Naive thymus-derived CD4-positive, alpha-beta T cell (primary cell): ENCODE measurements at regions not wholly inside any gene's neighbourhood (a gene's known extent, or its start where the extent isn't known, plus 50 kb on each side); places are given as distances from the start of the nearest gene placed in this dataset.

ENCODE experiments used
- ATAC-seq: fragments of 150-1000 bp; cut with Tn5 transposase; 2 replicates; pipeline ENCODE4 v1.10.0; 2021; ENCODE audit warnings: mild to moderate bottlenecking, moderate library complexity
- CTCF ChIA-PET: fragments of 350-600 bp; sonication (Branson Sonifier 250); formaldehyde crosslinking; loops from one replicate; lab custom pipeline; 2021; ENCODE audit warnings: antibody characterized with exemption; lab: Charles Lee
- POLR2A ChIA-PET: fragments of 350-600 bp; sonication (Branson Sonifier 250); formaldehyde crosslinking; loops from one replicate; lab custom pipeline; 2021; ENCODE audit warnings: antibody characterized with exemption, inconsistent platforms; lab: Charles Lee
- DNase-seq, 9 donors: peaks; one replicate each; pipeline versions ENCODE4 v3.0.0 to v3.0.0-alpha.2; 2020 to 2022; ENCODE audit warnings: mixed read lengths in 1 of 9
- H3K27ac ChIP-seq: one replicate; pipeline ENCODE4 v1.7.0; 2013; ENCODE audit warnings: mild to moderate bottlenecking, low read depth, low read length, moderate library complexity
- H3K27me3 ChIP-seq, 2 donors: one replicate each; pipeline ENCODE4 v1.7.0; 2013; ENCODE audit warnings: low read length in 2 of 2, mild to moderate bottlenecking in 2 of 2, moderate library complexity in 2 of 2; ENCODE audit not compliant: control insufficient read depth in 2 of 2, insufficient read depth in 2 of 2
- H3K36me3 ChIP-seq, 3 experiments: 1 replicate in 2 of 3; 2 replicates in 1 of 3; pipeline ENCODE4 v1.7.0; 2013; ENCODE audit warnings: low read length in 3 of 3, mild to moderate bottlenecking in 3 of 3, moderate library complexity in 1 of 3; ENCODE audit not compliant: insufficient read depth in 3 of 3, control insufficient read depth in 2 of 3
- H3K4me1 ChIP-seq, 2 donors: one replicate each; pipeline ENCODE4 v1.7.0; 2013; ENCODE audit warnings: low read length in 2 of 2, mild to moderate bottlenecking in 2 of 2, moderate library complexity in 1 of 2; ENCODE audit not compliant: control insufficient read depth in 2 of 2, insufficient read depth in 2 of 2
- H3K4me3 ChIP-seq: 2 replicates; pipeline ENCODE4 v1.7.0; 2013; ENCODE audit warnings: mild to moderate bottlenecking, low read length
- H3K9me3 ChIP-seq, 3 experiments: 1 replicate in 2 of 3; 2 replicates in 1 of 3; pipeline ENCODE4 v1.7.0; 2013; ENCODE audit warnings: low read length in 3 of 3; ENCODE audit not compliant: control insufficient read depth in 2 of 3
- H3K27ac Mint-ChIP-seq, 9 donors: one replicate each; pipeline ENCODE4 v1.8.0; 2020 to 2022; ENCODE audit warnings: mixed read lengths in 9 of 9, mild to moderate bottlenecking in 8 of 9, moderate library complexity in 5 of 9, inconsistent platforms in 2 of 9
- H3K27me3 Mint-ChIP-seq, 5 donors: one replicate each; pipeline ENCODE4 v1.8.0; 2021 to 2022; ENCODE audit warnings: mixed read lengths in 5 of 5, mild to moderate bottlenecking in 1 of 5
- H3K36me3 Mint-ChIP-seq, 5 donors: one replicate each; pipeline ENCODE4 v1.8.0; 2020 to 2022; ENCODE audit warnings: mixed read lengths in 5 of 5, mild to moderate bottlenecking in 3 of 5, inconsistent platforms in 1 of 5
- H3K4me1 Mint-ChIP-seq, 7 donors: one replicate each; pipeline ENCODE4 v1.8.0; 2020 to 2022; ENCODE audit warnings: mixed read lengths in 7 of 7, mild to moderate bottlenecking in 3 of 7, inconsistent platforms in 1 of 7
- H3K4me3 Mint-ChIP-seq, 10 donors: one replicate each; pipeline ENCODE4 v1.8.0; 2020 to 2022; ENCODE audit warnings: mild to moderate bottlenecking in 10 of 10, mixed read lengths in 10 of 10, moderate library complexity in 6 of 10, inconsistent platforms in 2 of 10
- H3K9me3 Mint-ChIP-seq, 11 donors: one replicate each; pipeline ENCODE4 v1.8.0; 2020 to 2022; ENCODE audit warnings: mixed read lengths in 11 of 11, mild to moderate bottlenecking in 4 of 11, inconsistent platforms in 1 of 11, moderate library complexity in 1 of 11
- intact Hi-C, 2 donors: fragments of 100-400 bp; cut with micrococcal nuclease; formaldehyde crosslinking; loops; one replicate each; pipeline ENCODE4 v1.15.1; 2023

- no peak for ATAC-seq
- Mint-ChIP-seq H3K36me3 (no peaks in the 10 kb centered on the region), H3K9me3 (no peaks in the 10 kb centered on the region), H3K27me3 (peaks cover 0 to 6% (median 4%) of the 10 kb centered on the region in 5 donors), H3K4me1 (no peaks in the 10 kb centered on the region), H3K27ac (no peak overlapping the region), H3K4me3 (no peak overlapping the region)
- CTCF ChIA-PET, result interaction anchor here (0.6 kb wide), 1 partner anchor 154 kb away, joined by 3 read pairs; no protein-coding TSS in a partner anchor
- Histone ChIP-seq H3K36me3 (no peaks in the 10 kb centered on the region), H3K27me3 (no peaks in the 10 kb centered on the region), H3K4me3 (no peak overlapping the region), H3K27ac (no peak overlapping the region), H3K4me1 (no peaks in the 10 kb centered on the region), H3K9me3 (no peaks in the 10 kb centered on the region)
- intact Hi-C loops, result no loop called here
- POLR2A ChIA-PET, result no interaction called here
- DNase-seq, result no peak
Measured at GRCh38 chr7:17619196-17619818, 320.9 kb downstream of the AHR start.

- Histone ChIP-seq H3K4me3 (no peak overlapping the region), H3K36me3 (no peaks in the 10 kb centered on the region), H3K27me3 (no peaks in the 10 kb centered on the region), H3K4me1 (no peaks in the 10 kb centered on the region), H3K9me3 (no peaks in the 10 kb centered on the region), H3K27ac (no peak overlapping the region)
- peaks cover 0 to 6% (median 4%) of the 10 kb centered on the region in 5 donors for H3K27me3 Mint-ChIP-seq
- no peak overlapping the region for H3K27ac Mint-ChIP-seq
- POLR2A ChIA-PET, result no interaction called here
- DNase-seq (no peak), ATAC-seq (no peak)
- no peaks in the 10 kb centered on the region for H3K9me3 Mint-ChIP-seq
- no peaks in the 10 kb centered on the region for H3K4me1 Mint-ChIP-seq
- no peaks in the 10 kb centered on the region for H3K36me3 Mint-ChIP-seq
- no peak overlapping the region for H3K4me3 Mint-ChIP-seq
- CTCF ChIA-PET, result no interaction called here
- intact Hi-C loops, result no loop called here
Measured at GRCh38 chr7:17620566-17620965, 319.7 kb downstream of the SNX13 start.

- intact Hi-C loops, result no loop called here
- Histone ChIP-seq H3K36me3 (no peaks in the 10 kb centered on the region), H3K27me3 (no peaks in the 10 kb centered on the region), H3K4me1 (no peaks in the 10 kb centered on the region), H3K9me3 (no peaks in the 10 kb centered on the region), H3K27ac (no peak overlapping the region), H3K4me3 (no peak overlapping the region)
- ATAC-seq (no peak), DNase-seq (no peak)
- no peaks in the 10 kb centered on the region for H3K36me3 Mint-ChIP-seq
- CTCF ChIA-PET, result no interaction called here
- H3K27ac Mint-ChIP-seq, result no peak overlapping the region
- POLR2A ChIA-PET, result no interaction called here
- H3K9me3 Mint-ChIP-seq, result no peaks in the 10 kb centered on the region
- no peaks in the 10 kb centered on the region for H3K4me1 Mint-ChIP-seq
- peaks cover 0 to 6% (median 4%) of the 10 kb centered on the region in 5 donors for H3K27me3 Mint-ChIP-seq
- H3K4me3 Mint-ChIP-seq, result no peak overlapping the region
Measured at GRCh38 chr7:17622451-17622850, 317.8 kb downstream of the SNX13 start.

GRCh38 chr7:17623546-17624185 lies 316.6 kb downstream of the SNX13 start:
- H3K4me1 ChIP-seq, result no peaks in the 10 kb centered on the region
- no peak overlapping the region for H3K27ac ChIP-seq
- H3K9me3 Mint-ChIP-seq, result no peaks in the 10 kb centered on the region
- no peaks in the 10 kb centered on the region for H3K4me1 Mint-ChIP-seq
- ChIA-PET CTCF (no interaction called here), POLR2A (no interaction called here)
- no peak for ATAC-seq
- H3K4me3 ChIP-seq, result no peak overlapping the region
- H3K36me3 Mint-ChIP-seq, result no peaks in the 10 kb centered on the region
- H3K36me3 ChIP-seq, result no peaks in the 10 kb centered on the region
- intact Hi-C loops, result no loop called here
- peaks cover 0 to 6% (median 4%) of the 10 kb centered on the region in 5 donors for H3K27me3 Mint-ChIP-seq
- DNase-seq, result no peak
- no peaks in the 10 kb centered on the region for H3K27me3 ChIP-seq
- H3K27ac Mint-ChIP-seq, result no peak overlapping the region
- H3K4me3 Mint-ChIP-seq, result no peak overlapping the region
- H3K9me3 ChIP-seq, result no peaks in the 10 kb centered on the region

- H3K27ac ChIP-seq, result no peak overlapping the region
- H3K27ac Mint-ChIP-seq, result no peak overlapping the region
- no peaks in the 10 kb centered on the region for H3K9me3 Mint-ChIP-seq
- H3K27me3 ChIP-seq, result no peaks in the 10 kb centered on the region
- H3K36me3 ChIP-seq, result no peaks in the 10 kb centered on the region
- H3K4me3 Mint-ChIP-seq, result no peak overlapping the region
- H3K27me3 Mint-ChIP-seq, result peaks cover 0 to 6% (median 4%) of the 10 kb centered on the region in 5 donors
- intact Hi-C loops, result no loop called here
- ChIA-PET POLR2A (no interaction called here), CTCF (no interaction called here)
- DNase-seq (no peak), ATAC-seq (no peak)
- H3K9me3 ChIP-seq, result no peaks in the 10 kb centered on the region
- no peaks in the 10 kb centered on the region for H3K36me3 Mint-ChIP-seq
- H3K4me1 Mint-ChIP-seq, result no peaks in the 10 kb centered on the region
- no peak overlapping the region for H3K4me3 ChIP-seq
- no peaks in the 10 kb centered on the region for H3K4me1 ChIP-seq
Measured at GRCh38 chr7:17624379-17624778, 315.9 kb downstream of the SNX13 start.

GRCh38 chr7:17625043-17625442 lies 315.3 kb downstream of the SNX13 start:
- Mint-ChIP-seq H3K4me3 (no peak overlapping the region), H3K27me3 (peaks cover 0 to 6% (median 4%) of the 10 kb centered on the region in 5 donors), H3K9me3 (no peaks in the 10 kb centered on the region), H3K27ac (no peak overlapping the region), H3K4me1 (no peaks in the 10 kb centered on the region), H3K36me3 (no peaks in the 10 kb centered on the region)
- no peak overlapping the region for H3K4me3 ChIP-seq
- H3K9me3 ChIP-seq, result no peaks in the 10 kb centered on the region
- DNase-seq, result no peak
- H3K27me3 ChIP-seq, result no peaks in the 10 kb centered on the region
- H3K27ac ChIP-seq, result no peak overlapping the region
- ChIA-PET POLR2A (no interaction called here), CTCF (no interaction called here)
- H3K36me3 ChIP-seq, result no peaks in the 10 kb centered on the region
- H3K4me1 ChIP-seq, result no peaks in the 10 kb centered on the region
- ATAC-seq, result no peak
- intact Hi-C loops, result no loop called here

- peaks cover 0 to 4% (median 3%) of the 10 kb centered on the region in 5 donors for H3K27me3 Mint-ChIP-seq
Measured at GRCh38 chr7:17626235-17626634, 314.1 kb downstream of the SNX13 start.

More at GRCh38 chr7:17626235-17626634, 314.1 kb downstream of the SNX13 start:
- intact Hi-C loops, result no loop called here
- H3K9me3 Mint-ChIP-seq, result no peaks in the 10 kb centered on the region
- no peaks in the 10 kb centered on the region for H3K4me1 Mint-ChIP-seq
- H3K4me1 ChIP-seq, result no peaks in the 10 kb centered on the region
- H3K36me3 Mint-ChIP-seq, result no peaks in the 10 kb centered on the region
- ATAC-seq (no peak), DNase-seq (no peak)
- H3K27me3 ChIP-seq, result no peaks in the 10 kb centered on the region
- H3K4me3 ChIP-seq, result no peak overlapping the region
- no peak overlapping the region for H3K4me3 Mint-ChIP-seq
- no peaks in the 10 kb centered on the region for H3K9me3 ChIP-seq
- POLR2A ChIA-PET, result no interaction called here
- no peak overlapping the region for H3K27ac Mint-ChIP-seq
- CTCF ChIA-PET, result no interaction called here
- no peak overlapping the region for H3K27ac ChIP-seq
- no peaks in the 10 kb centered on the region for H3K36me3 ChIP-seq
